NOMO-1 (cell line): ENCODE measurements at regions not wholly inside any gene's neighbourhood (a gene's known extent, or its start where the extent isn't known, plus 50 kb on each side); places are given as distances from the start of the nearest gene placed in this dataset.

Source experiments
- DNase-seq, 2 experiments: peaks; one replicate each; lab custom pipeline; 2025; ENCODE audit not compliant: unreplicated experiment in 2 of 2; lab: John Stamatoyannopoulos, UW

DNA sequence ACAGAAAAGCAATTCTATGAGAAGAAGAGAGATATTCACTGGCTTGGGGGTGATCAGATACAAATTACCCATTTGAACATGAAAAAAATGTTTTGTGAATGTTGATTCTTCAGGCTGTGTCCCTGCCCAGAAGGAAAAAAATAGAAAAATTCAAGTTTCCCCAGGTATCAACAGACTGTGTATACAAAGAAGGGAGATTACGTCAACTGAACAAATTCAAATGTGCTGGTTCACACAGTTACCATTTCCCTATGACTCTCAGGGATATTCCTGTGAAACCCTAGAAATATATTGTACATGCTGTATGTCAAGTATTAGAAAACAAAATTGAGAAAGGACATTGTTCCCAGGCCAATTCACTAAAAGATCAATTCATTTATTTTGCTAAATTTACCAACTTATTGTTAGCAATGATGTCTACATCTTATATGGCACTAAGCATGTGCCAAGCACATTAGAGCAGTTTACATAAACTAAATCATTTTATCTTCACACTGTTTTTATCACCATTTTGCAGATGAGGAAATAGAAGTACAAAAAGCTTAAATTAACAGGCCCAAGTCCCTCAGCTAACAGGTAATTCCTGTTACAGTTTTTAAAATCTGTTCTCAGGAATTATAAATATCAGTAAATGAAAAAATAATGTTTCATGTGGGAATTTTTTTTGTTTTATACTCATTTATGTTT lies 306.7 kb upstream of the ROBO2 start:
- DNase-seq: no peak

DNA sequence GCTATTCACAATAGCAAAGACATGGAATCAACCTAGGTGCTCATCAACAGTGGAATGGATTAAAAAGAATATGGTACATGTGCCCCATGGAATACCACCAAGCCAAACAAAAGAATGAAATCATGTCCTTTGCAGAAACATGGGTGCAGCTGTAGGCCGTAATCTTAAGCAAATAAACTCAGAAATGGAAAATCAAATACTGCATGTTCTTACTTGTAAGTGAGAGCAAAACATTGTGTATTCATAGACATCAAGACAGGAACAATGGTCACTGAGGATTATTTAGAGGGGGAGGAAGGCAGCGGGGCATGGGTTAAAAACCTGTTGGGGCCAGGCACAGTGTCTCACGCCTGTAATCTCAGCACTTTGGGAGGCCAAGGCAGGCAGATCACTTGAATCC lies 304.7 kb upstream of the ROBO2 start:
- no peak for DNase-seq

DNA sequence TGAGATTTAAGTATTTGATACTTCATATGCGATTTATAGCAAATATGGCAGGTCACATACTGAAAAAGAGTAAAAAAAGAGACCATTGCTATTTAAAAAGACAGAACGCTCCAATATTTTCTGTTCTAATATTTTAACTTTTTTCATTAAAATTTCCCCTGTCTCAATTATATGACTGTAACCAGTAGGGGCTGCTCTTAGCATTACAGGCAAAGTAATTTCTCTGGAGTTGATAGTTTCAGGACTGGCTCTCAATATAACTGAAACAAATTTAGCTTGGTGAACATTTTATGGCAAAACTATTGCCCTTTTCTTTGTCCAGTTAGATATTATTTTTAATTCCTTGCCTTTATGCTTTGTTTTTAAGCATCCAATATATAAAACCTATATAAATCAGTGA lies 286.3 kb upstream of the ROBO2 start:
- DNase-seq: no peak

DNA sequence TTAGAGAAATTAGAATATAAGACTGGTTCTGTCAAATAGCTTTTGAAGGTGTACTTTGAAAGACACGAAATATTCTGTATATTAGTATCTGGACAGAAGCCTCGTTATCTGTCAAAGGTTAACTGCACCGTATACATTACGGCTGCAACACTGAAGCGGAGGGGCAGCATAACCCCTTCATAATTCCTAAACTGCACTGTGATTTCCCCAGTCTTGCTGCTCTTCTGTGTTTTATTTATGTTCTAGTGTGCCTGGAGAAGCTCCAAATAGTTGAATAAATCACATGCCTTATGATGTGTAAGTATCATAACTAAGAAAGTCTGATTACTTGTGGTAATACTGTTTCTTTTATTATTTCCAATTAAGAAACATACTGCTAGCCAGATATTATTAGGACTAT lies 285.7 kb upstream of the ROBO2 start:
- DNase-seq: no peak

DNA sequence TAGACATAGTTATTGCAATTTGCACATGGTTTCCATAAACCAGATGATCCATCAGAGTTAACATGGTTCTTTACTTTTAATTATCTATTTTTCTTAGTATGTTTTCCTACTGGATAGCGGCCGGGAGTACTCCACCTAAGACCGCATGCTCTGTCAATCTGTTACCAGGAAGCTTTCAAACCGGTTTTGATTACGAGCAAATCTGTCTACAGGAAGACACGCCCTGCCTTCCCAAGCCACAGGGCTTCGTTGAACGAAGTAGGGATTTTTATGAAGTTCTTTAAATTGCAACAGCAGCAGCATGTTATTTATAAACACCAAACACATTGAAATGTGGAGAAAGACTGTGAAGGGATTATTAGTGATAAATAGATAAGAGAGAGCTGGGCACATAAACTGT lies 283.3 kb upstream of the ROBO2 start:
- DNase-seq: no peak

DNA sequence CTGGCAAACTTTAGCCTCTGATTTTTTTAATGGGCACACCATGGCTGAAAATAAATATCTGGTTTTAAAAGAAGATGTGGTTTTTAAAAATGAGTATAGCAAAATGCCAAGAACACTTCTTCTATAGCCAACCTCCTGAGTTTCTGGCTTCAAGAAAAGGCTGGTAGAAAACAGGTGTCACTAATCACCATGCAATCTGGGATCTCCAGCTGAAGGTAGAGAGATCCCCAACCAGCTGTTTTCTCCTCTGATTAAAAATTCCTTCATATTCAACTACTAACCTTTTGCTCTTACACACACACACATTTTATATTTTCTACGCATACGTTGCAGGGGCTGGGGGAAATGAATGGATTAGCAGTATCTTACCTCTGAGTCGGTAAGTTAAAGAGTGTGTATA lies 279.6 kb upstream of the ROBO2 start:
- DNase-seq: no peak

DNA sequence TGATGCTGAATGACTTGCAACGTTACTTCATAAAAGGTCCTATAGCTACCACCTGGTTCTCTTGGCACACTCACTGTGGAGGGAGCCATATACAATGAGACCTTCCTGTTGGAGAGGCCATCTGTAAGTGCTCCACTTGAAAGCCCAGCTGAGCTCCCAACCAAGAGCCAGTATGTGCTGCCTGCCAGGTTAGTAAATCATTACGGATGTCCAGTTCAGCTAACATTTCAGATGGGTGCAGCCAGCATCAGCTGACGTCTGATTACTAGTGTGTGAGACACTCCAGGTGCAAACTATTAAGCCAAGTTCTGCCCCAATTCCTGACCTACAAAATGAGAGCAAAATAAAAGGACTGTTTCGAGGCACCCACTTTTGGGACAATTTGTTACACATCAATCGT lies 274.4 kb upstream of the ROBO2 start:
- DNase-seq: no peak

DNA sequence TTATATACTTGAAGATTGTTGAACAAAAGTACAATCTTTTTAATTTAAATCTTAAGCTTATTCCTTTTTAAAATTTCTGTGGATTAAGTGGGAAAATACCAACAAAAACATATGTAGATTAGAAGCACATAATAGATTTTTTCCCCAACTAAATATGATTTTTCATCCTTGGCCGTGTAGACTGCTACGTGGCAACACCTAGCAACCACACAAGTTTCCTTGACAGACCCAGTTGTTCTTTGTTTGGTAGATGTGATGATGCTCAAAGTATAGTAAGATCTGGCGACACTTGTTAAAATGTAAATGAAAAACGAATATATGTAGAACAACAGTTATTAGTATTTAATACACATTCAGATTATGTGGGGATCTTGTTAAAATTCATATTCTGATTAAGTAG lies 271.0 kb upstream of the ROBO2 start:
- no peak for DNase-seq

DNA sequence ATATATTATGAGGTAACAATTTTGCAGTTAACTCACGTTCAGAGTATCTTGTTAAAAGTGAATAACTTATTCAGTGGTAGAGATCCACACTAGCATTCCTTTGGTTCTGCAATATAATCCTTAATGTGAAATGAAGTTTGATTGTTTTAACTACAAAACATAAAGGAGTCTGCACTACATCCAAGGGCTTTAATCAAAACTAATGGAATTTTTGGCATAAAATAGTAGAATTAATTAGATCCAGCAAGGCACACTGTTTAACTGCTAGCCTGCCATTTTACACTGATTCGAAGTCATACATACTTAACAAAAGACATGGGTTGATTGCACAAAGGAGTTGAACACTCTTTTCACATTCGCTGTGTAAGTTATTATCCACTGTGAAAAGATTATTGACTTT lies 263.0 kb upstream of the ROBO2 start:
- DNase-seq: no peak

DNA sequence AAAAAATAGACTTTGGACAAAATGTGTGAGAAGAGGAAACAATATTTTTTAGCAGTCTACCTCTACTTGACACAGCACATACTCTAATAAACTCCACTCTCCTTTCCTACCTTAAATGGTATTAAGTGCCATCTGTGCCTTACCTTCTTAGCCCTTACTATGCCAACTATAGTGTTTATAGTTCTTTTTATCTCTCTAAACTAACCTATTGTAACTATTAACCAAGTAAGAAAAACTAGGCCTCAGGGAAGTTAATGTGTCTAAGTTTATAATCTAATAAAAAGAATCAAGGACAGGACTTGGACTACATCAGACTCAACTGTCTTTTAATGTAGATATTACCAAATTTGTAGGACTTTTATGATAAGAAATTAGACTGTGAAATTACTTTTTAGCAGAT lies 251.7 kb upstream of the ROBO2 start:
- no peak for DNase-seq

DNA sequence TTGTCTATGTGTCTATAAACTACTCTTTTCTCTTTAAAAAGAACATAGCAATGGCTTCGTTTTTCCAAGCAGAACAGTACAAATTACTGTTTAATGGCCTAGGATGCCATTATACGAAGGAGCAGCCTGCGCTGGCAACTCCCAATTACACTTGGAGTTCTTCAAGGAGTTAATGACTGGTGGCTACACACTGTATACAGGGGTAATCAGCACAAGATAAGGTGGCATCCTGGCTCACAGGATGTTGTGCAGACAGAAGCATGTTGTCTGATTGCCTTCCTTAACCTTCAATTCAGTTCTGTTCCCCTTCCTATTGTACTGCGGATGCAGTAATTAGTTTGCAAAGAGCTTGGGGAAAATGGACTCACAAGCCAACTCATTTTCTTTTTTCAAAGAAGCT lies 250.7 kb upstream of the ROBO2 start:
- DNase-seq: no peak

DNA sequence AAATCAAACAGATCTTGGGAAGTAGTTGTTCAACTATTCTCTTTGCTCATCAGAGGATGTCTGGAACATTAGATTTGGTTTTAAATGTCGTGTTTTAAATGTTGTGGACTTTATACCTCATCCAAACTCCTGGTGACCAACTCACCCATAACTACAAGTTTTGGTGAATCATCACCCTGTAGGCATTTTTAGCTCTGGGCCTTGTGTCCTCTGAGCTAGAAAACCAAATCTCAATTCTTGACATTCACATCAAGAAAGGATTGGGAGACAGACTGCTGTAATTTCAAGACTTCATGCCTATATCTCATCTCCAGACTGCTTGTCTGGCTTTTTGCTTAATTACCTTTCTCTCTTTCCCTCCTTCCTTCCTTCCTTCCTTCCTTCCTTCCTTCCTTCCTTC lies 228.5 kb upstream of the ROBO2 start:
- DNase-seq: no peak

DNA sequence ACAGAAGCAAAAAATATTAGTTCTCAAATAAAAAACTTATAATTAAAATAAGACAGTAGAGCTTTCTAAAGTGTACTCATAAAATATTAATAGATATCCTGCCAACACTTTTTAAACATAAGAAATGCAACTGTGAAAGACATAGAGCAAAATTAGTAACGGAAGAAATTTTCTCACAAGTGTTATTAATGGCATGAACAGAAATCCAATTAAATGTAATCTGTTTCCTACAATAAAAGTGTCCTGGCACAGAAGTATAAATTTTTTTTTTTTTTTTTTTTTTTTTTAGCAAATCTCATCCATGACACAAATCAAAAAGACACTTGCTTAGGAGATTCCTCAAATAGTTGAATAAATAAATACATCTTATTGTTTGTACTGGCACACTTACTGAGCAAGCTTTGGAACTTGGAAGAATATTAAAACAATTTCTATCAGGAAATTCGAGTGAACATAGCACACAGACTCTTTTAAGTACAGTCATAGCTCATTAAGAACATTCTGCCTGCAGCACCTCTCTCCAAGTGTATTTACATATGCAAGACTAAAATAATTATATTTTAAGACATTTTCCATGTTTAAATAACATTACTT lies 227.2 kb upstream of the ROBO2 start:
- DNase-seq: no peak

DNA sequence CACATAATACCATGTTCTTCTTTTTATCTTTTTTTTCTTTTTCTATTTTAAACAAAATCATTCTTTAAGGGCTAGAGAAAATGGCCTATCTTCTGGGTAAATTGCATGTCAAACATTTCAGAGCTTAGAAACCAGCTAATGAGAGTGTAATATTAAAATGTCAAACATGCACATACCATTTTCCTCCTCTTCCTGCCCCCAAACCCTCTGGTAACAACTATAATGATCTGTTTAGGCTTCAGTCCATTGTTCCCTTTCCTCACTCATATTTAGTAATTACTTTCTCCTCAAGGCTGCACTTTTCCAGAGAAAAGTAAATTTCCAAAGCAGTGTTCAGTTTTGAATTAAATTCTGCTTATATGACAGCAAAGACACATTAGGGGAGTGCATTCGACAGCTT lies 224.3 kb upstream of the ROBO2 start:
- DNase-seq: no peak

DNA sequence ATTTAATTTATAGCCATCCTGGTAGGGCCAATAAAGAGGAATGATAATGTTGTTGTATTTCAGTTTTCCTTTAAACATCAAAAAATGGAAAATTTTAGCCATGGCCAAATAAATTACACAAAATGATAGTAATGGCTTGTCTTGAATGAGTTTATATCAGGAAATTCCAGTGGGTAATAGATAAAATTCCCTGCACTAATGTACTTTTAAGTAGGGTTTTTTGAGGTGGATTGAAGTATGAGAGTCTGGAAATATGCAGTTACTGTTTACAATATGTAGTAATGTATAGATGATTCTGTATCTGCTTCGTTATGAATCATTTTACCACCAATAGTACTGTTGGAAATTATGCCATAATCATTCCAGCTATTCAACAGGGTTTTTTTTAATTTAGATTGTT lies 219.4 kb upstream of the ROBO2 start:
- DNase-seq: no peak

DNA sequence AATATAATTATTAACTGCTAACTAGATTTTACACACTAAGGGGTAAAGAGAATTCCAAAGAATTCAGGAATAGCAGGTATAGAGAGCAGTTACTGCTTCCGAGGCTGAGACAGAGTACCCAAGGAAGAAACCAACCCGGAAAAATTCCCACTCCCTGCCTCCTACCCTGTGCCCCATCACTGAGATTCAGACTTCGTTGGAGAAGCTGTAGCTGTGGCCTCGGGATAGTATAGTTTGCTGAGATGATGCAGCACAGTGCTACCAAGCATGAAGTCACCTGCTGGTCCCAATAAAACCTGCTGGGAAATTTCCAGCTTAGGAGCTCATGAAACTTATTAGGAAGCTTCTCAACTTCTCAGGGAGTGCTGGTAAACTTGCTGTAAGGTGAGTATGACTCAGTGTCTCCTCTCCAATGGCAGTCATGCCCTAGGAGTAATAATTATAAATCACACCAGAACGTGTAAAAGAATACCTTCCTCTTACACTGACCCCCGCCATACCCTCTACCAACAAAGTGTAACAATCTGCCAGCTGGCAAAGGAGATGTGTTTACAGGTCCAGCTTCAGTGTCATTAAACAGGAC lies 215.2 kb upstream of the ROBO2 start:
- DNase-seq: no peak

DNA sequence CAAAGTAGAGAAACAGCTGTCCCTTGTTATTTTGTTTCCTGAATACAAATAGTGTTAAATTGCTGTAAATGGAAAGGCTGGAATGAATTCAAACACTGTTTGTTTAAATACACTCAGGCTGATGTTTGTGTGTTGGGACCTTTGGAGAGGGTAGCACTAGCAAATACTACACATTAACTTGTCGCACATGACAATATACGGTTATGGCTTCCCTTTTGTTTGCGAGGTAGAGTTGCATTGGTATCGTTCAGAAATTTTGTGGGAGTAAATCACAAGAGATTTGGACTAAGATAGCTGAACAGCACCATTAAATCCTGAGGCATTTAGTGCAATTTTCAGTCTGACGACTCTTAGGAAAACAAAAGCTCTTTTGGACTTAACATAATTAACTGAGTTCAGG lies 213.0 kb upstream of the ROBO2 start:
- no peak for DNase-seq

DNA sequence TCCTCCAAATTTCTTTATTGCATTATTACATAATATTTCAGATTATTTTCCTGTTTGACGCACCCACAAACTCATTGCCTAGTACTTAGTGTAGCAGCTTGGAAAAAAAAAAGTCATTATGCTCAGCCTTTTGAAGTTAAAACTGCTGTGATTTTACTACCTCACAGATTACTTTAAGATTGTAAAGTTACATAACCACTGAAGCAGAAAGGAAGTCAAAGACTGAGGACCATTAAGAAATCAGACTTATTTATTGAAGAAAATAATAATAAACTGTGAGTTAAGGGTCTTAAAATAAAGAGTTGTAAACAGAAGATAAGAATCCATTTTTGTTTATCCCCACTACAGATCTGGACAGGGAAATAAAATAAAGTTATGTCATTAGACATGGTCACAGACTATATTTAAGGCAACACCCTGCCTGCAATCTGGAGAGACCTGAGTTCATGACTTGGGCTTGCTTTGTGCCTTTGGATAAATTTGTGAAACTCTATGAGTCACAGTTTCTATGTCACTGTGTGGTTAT lies 212.1 kb upstream of the ROBO2 start:
- DNase-seq: no peak

DNA sequence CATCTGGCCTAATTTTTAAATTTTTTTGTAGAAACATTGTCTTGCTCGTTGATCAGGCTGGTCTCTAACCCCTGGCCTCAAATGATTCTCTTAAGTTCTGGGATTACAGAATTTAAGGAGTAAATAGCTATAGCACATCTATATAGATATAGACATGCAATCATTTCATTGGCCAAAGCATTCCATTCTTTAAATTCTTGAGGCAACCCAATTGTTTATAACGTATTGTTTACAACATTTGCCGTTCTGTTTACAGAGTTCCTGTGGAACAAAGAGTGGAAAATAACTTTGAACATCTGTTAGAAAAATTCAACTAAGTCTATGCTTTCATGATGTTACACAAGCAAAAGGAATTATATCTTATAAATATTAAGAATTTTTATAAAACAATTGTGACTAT lies 205.2 kb upstream of the ROBO2 start:
- DNase-seq: no peak

DNA sequence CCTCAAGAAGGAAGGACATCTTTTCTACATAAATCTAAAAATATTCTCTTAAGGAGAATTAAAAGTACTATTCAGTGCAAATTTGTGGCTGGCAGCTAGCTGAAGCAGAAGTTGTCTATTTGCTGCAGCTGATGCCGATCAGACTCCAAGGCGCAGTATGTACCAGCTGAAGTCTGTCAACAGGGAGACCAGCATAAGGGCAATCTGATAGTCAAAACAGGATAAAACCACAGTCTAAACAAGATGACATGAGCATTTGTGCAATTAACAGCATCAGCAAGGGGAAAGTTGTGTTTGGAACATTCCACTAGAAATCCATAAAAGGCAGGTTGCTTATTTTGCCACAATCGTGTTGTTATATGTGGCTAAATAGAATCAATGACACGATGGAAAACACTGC lies 198.2 kb upstream of the ROBO2 start:
- no peak for DNase-seq

DNA sequence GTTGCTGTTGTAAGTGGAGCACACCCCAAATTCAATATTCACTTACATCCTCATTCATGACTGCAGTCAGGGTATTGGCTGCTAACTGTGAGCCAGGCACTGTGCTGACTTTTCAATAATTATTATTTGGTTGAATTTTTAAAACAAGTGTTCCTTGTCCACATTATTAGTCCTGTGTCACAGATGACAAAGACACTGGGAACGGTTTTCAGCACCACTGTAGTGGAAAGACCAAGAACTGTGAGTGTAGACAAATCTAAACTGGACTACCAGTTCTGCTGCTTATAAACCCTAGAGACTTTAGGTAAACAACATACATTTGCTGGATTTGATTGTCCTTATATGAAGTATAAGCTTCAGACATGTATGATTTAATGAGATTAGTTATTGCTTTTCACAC lies 197.7 kb upstream of the ROBO2 start:
- no peak for DNase-seq

DNA sequence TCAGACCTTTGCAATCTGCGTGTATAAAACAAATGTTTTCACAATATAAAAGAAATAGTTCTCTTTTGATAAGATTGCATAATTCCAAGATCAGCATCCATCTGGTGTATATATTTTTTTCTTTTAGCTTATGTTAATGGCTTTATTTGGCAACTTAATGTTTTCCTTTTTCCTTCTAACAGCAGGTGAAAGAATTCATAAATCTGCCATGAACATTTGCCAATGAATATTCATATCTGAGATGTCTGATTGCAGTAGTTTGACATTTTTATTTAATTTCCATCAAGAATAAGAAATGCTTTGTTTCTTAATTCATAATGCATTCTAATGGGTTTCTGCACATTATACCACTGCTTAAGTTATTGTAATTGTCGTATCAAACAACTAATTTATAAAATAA lies 184.4 kb upstream of the ROBO2 start:
- DNase-seq: no peak
